ENCODE measurements at regions not wholly inside any gene's neighbourhood (a gene's known extent, or its start where the extent isn't known, plus 50 kb on each side); places are given as distances from the start of the nearest gene placed in this dataset.

DNA sequence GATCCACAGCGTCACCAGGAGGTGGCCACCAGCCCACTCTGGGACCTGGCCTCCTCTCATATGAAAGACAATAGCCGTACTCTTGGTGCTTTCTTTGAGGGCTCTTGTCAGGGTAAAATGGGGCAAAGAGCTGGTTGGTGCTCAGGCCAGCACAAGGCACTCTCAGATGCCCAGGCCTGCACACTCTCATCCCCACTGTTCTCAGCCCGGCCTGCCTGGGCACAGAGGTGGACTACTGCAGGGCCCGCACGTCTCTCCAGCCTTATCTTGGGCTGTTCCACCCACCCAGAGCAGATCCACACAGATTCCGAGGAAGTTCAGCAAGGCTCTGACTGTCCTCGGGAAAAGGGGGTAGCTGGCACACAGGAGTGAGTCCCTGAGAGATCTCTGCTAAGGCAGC lies 122.8 kb upstream of the PRR20G start:
- TF ChIP-seq CTCF (IDR thresholded peaks at IDR 0.05) = no peak
- no peak for TF ChIP-seq POLR2A (IDR thresholded peaks at IDR 0.05)
